ENCODE measurements at regions not wholly inside any gene's neighbourhood (a gene's known extent, or its start where the extent isn't known, plus 50 kb on each side); places are given as distances from the start of the nearest gene placed in this dataset.

- H3K27me3 ChIP-seq (ENCODE audit: control insufficient read depth in 4 of 4, insufficient read depth in 4 of 4, low read length in 3 of 4): no peaks in the 10 kb centered on the region
- DNase-seq (ENCODE audit: low spot score): no peak
- WGBS: 67% methylated on average over 9 of the region's 9 CpGs
- H3K9me3 ChIP-seq (ENCODE audit: control insufficient read depth in 4 of 4, low read length in 3 of 4): no peaks in the 10 kb centered on the region
- H3K4me3 ChIP-seq (ENCODE audit: low read depth in 1 of 3, low read length in 3 of 3): no peak overlapping the region
- H3K4me1 ChIP-seq (ENCODE audit: control insufficient read depth in 4 of 4, insufficient read depth in 4 of 4, low read length in 3 of 4): no peaks in the 10 kb centered on the region
- H3K36me3 ChIP-seq (ENCODE audit: control insufficient read depth in 4 of 4, insufficient read depth in 3 of 4, low read depth in 1 of 4, low read length in 3 of 4): no peaks in the 10 kb centered on the region
- H3K27ac ChIP-seq (ENCODE audit: low read depth in 1 of 2, low read length in 2 of 2): no peak overlapping the region
- TF ChIP-seq ZBTB33 (IDR thresholded peaks at IDR 0.05) (no peak), YY1 (IDR thresholded peaks at IDR 0.05) (no peak)
- H3K9ac ChIP-seq (ENCODE audit: low read depth in 1 of 2, low read length in 2 of 2): no peak overlapping the region
Observed at GRCh38 chr2:2868085-2868484, 509.5 kb downstream of the EIPR1 start.

- Histone ChIP-seq H3K36me3 (ENCODE audit: control insufficient read depth in 4 of 4, insufficient read depth in 3 of 4, low read depth in 1 of 4, low read length in 3 of 4) (no peaks in the 10 kb centered on the region), H3K4me1 (ENCODE audit: control insufficient read depth in 4 of 4, insufficient read depth in 4 of 4, low read length in 3 of 4) (no peaks in the 10 kb centered on the region), H3K9me3 (ENCODE audit: control insufficient read depth in 4 of 4, low read length in 3 of 4) (no peaks in the 10 kb centered on the region), H3K27ac (ENCODE audit: low read depth in 1 of 2, low read length in 2 of 2) (no peak overlapping the region), H3K4me3 (ENCODE audit: low read depth in 1 of 3, low read length in 3 of 3) (no peak overlapping the region), H3K9ac (ENCODE audit: low read depth in 1 of 2, low read length in 2 of 2) (no peak overlapping the region), H3K27me3 (ENCODE audit: control insufficient read depth in 4 of 4, insufficient read depth in 4 of 4, low read length in 3 of 4) (no peaks in the 10 kb centered on the region)
- no peak for TF ChIP-seq EGR1 (IDR thresholded peaks at IDR 0.05; ENCODE audit: low read depth in 2 of 2)
- TF ChIP-seq HNF4A (conservative IDR thresholded peaks at IDR 0.05): no peak
- no peak for TF ChIP-seq FOXA1 (IDR thresholded peaks at IDR 0.05)
- no peak for TF ChIP-seq HNF4G (IDR thresholded peaks at IDR 0.05)
- no peak for TF ChIP-seq CTCF (IDR thresholded peaks at IDR 0.05; ENCODE audit: low read depth, low read length, missing input control)
- no peak for TF ChIP-seq SP1 (IDR thresholded peaks at IDR 0.05)
- WGBS: 77% methylated on average over 18 of the region's 18 CpGs
- DNase-seq (ENCODE audit: low spot score): no peak
Observed at GRCh38 chr2:2867397-2867979, 510.1 kb downstream of the EIPR1 start.

GRCh38 chr2:2866459-2866858, 511.2 kb downstream of the EIPR1 start:
- 80% methylated on average over 14 of the region's 14 CpGs for WGBS
- no peaks in the 10 kb centered on the region for H3K27me3 ChIP-seq (ENCODE audit: control insufficient read depth in 4 of 4, insufficient read depth in 4 of 4, low read length in 3 of 4)
- H3K4me3 ChIP-seq (ENCODE audit: low read depth in 1 of 3, low read length in 3 of 3): no peak overlapping the region
- no peaks in the 10 kb centered on the region for H3K9me3 ChIP-seq (ENCODE audit: control insufficient read depth in 4 of 4, low read length in 3 of 4)
- no peak overlapping the region for H3K27ac ChIP-seq (ENCODE audit: low read depth in 1 of 2, low read length in 2 of 2)
- no peak overlapping the region for H3K9ac ChIP-seq (ENCODE audit: low read depth in 1 of 2, low read length in 2 of 2)
- TF ChIP-seq FOXA1 (IDR thresholded peaks at IDR 0.05) (no peak), NR2F2 (IDR thresholded peaks at IDR 0.05) (no peak)
- DNase-seq (ENCODE audit: low spot score): no peak
- no peaks in the 10 kb centered on the region for H3K4me1 ChIP-seq (ENCODE audit: control insufficient read depth in 4 of 4, insufficient read depth in 4 of 4, low read length in 3 of 4)
- H3K36me3 ChIP-seq (ENCODE audit: control insufficient read depth in 4 of 4, insufficient read depth in 3 of 4, low read depth in 1 of 4, low read length in 3 of 4): no peaks in the 10 kb centered on the region

- WGBS: 77% methylated on average over 5 of the region's 5 CpGs
- H3K9me3 ChIP-seq (ENCODE audit: control insufficient read depth in 4 of 4, low read length in 3 of 4): peaks cover 0 to 4% (median 0%) of the 10 kb centered on the region in 4 donors
- TF ChIP-seq YY1 (IDR thresholded peaks at IDR 0.05): no peak
- no peak for TF ChIP-seq SP1 (IDR thresholded peaks at IDR 0.05)
Observed at GRCh38 chr2:2862386-2862785, 515.2 kb downstream of the EIPR1 start.

More at GRCh38 chr2:2862386-2862785, 515.2 kb downstream of the EIPR1 start:
- H3K4me1 ChIP-seq (ENCODE audit: control insufficient read depth in 4 of 4, insufficient read depth in 4 of 4, low read length in 3 of 4): no peaks in the 10 kb centered on the region
- DNase-seq (ENCODE audit: low spot score): no peak
- no peaks in the 10 kb centered on the region for H3K36me3 ChIP-seq (ENCODE audit: control insufficient read depth in 4 of 4, insufficient read depth in 3 of 4, low read depth in 1 of 4, low read length in 3 of 4)
- H3K4me3 ChIP-seq (ENCODE audit: low read depth in 1 of 3, low read length in 3 of 3): no peak overlapping the region
- peaks cover 0 to 2% (median 0%) of the 10 kb centered on the region in 4 donors for H3K27me3 ChIP-seq (ENCODE audit: control insufficient read depth in 4 of 4, insufficient read depth in 4 of 4, low read length in 3 of 4)
- no peak overlapping the region for H3K9ac ChIP-seq (ENCODE audit: low read depth in 1 of 2, low read length in 2 of 2)
- no peak overlapping the region for H3K27ac ChIP-seq (ENCODE audit: low read depth in 1 of 2, low read length in 2 of 2)

Measured in liver (tissue), 8 donors.